HUES6 (cell line): ENCODE measurements at regions not wholly inside any gene's neighbourhood (a gene's known extent, or its start where the extent isn't known, plus 50 kb on each side); places are given as distances from the start of the nearest gene placed in this dataset.

ENCODE experiments used
- H3K27ac ChIP-seq: 2 replicates; pipeline ENCODE4 v1.7.0; 2013; ENCODE audit warnings: low read depth, mild to moderate bottlenecking, low read length, inconsistent platforms
- H3K27me3 ChIP-seq: 2 replicates; pipeline ENCODE4 v1.6.1; 2013; ENCODE audit warnings: low read length; ENCODE audit not compliant: control insufficient read depth, insufficient read depth
- H3K36me3 ChIP-seq: 2 replicates; pipeline ENCODE4 v1.6.1; 2013; ENCODE audit warnings: low read length; ENCODE audit not compliant: control insufficient read depth, insufficient read depth
- H3K4me1 ChIP-seq: 2 replicates; pipeline ENCODE4 v1.6.1; 2013; ENCODE audit warnings: low read length; ENCODE audit not compliant: control insufficient read depth, insufficient read depth
- H3K4me3 ChIP-seq: 2 replicates; pipeline ENCODE4 v1.5.1; 2013; ENCODE audit warnings: low read depth, low read length
- H3K9ac ChIP-seq: one replicate; pipeline ENCODE4 v1.6.1; 2013; ENCODE audit warnings: mild to moderate bottlenecking, low read length
- H3K9me3 ChIP-seq: 2 replicates; pipeline ENCODE4 v1.6.1; 2013; ENCODE audit warnings: low read depth, low read length; ENCODE audit not compliant: control insufficient read depth, insufficient read depth

DNA sequence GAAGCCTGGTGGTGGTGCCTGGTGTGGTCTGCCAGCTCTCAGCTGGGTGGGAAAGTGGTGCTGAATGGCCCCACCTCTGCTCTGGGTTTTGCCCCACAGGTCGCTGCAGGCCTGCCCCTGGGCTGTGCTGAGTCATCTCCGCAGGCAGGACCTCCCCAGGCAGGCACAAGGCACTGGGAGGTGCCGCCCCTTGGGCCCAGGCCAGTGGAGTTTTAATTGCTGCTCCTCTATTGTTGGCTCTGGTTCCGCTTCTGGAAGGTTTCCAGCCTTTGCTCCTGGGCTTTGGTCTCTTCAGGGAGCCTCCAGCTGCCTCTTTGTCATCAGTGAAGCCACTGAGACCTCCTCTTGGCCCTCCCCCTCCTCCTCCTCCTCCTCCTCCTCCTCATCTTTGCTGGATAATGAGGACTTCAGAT is 180.3 kb upstream of the GRB10 start:
- no peaks in the 10 kb centered on the region for H3K36me3 ChIP-seq
- peaks cover 7% of the 10 kb centered on the region; the same call in 1 of the 2 replicates for H3K27me3 ChIP-seq
- H3K4me3 ChIP-seq, result no peak overlapping the region
- H3K9ac ChIP-seq, result no peak overlapping the region
- peaks cover 15% of the 10 kb centered on the region for H3K9me3 ChIP-seq
- H3K27ac ChIP-seq, result no peak overlapping the region
- peaks cover 12% of the 10 kb centered on the region for H3K4me1 ChIP-seq

DNA sequence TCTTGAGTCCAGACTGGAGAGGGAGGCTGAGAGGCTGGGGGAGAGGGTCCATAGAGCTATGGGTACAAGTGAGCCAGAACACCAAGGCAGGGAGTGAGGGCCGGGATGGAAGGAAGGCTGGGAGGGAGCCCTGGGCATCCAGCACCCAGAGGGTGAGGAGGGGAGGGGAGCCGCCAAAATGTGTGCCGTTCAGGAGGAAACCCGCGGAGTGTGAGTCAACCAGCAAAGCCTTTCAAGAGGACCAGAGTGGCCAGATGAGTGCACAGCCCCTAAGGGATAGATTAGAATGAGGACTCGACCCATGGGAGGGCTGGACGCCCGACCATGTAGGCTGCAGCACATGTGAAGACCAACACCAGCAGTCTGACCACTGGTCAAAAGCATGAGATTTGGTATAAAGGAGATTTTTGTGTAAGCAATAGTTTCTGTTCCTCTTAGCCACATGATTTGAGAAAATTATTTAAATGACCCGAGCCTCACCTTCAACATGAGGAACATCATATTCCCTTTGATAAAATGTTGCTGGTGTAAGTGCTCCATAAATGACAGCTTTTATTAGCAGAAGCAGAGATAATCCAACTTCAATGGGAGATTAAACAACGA is 179.7 kb upstream of the GRB10 start:
- Histone ChIP-seq H3K27me3 (peaks cover 7% of the 10 kb centered on the region; the same call in 1 of the 2 replicates), H3K27ac (0 out of 2 replicates have a peak overlapping the region, but pooled peaks have one; percentile 19), H3K9me3 (peaks cover 12% of the 10 kb centered on the region), H3K9ac (no peak overlapping the region), H3K36me3 (no peaks in the 10 kb centered on the region), H3K4me3 (no peak overlapping the region), H3K4me1 (peaks cover 12% of the 10 kb centered on the region)

DNA sequence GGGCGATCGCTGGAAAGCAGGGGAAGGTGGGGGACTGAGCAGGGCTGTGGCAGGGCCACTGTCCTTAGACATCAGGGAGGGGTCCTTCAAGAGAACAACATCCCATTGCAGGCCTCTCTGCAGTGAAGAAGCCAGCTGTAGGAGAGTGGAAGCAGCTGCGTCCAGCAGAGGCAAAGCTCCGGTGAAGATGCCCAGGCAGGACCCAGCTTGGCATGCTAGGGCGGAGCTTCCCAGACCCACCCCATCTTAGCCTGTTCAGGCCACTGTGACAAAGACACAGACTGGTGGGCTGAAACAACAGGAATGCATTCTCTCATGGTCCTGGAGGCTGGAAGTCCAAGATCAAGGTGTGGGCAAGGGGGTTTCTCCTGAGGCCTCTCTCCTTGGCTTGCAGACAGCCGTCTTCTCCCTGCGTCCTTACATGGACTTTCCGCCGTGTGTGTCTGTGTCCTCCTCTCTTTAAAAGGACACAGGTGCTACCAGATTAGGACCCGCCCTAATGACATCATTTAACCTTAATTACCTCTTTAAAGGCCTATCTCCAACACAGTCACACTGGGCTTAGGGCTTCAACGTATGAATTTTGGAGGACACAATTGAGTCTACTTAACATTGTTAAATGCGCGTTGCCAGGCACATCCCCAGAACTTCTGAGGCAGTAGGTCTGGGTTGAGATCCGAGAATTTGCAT is 178.1 kb upstream of the GRB10 start:
- no peak overlapping the region for H3K9ac ChIP-seq
- H3K27ac ChIP-seq, result no peak overlapping the region
- H3K4me1 ChIP-seq, result peaks cover 18% of the 10 kb centered on the region
- no peaks in the 10 kb centered on the region for H3K36me3 ChIP-seq
- peaks cover 20% of the 10 kb centered on the region for H3K27me3 ChIP-seq
- no peak overlapping the region for H3K4me3 ChIP-seq
- 0 out of 2 replicates have a peak, but pooled peaks cover 12% of the 10 kb centered on the region for H3K9me3 ChIP-seq

- no peak overlapping the region for H3K27ac ChIP-seq
- H3K4me1 ChIP-seq, result peaks cover 18% of the 10 kb centered on the region
- no peak overlapping the region for H3K9ac ChIP-seq
- no peak overlapping the region for H3K4me3 ChIP-seq
- 0 out of 2 replicates have a peak, but pooled peaks cover 9% of the 10 kb centered on the region for H3K9me3 ChIP-seq
- H3K27me3 ChIP-seq, result peaks cover 25% of the 10 kb centered on the region
- H3K36me3 ChIP-seq, result no peaks in the 10 kb centered on the region
These were observed 177.3 kb upstream of the GRB10 start for GRCh38 chr7:50959991-50960390.

- peaks cover 29% of the 10 kb centered on the region for H3K27me3 ChIP-seq
- peaks cover 18% of the 10 kb centered on the region for H3K4me1 ChIP-seq
- H3K36me3 ChIP-seq, result no peaks in the 10 kb centered on the region
- no peak overlapping the region for H3K4me3 ChIP-seq
- 0 out of 2 replicates have a peak, but pooled peaks cover 9% of the 10 kb centered on the region for H3K9me3 ChIP-seq
- no peak overlapping the region for H3K9ac ChIP-seq
- H3K27ac ChIP-seq, result no peak overlapping the region
These were observed 176.9 kb upstream of the GRB10 start for GRCh38 chr7:50959560-50959959.

DNA sequence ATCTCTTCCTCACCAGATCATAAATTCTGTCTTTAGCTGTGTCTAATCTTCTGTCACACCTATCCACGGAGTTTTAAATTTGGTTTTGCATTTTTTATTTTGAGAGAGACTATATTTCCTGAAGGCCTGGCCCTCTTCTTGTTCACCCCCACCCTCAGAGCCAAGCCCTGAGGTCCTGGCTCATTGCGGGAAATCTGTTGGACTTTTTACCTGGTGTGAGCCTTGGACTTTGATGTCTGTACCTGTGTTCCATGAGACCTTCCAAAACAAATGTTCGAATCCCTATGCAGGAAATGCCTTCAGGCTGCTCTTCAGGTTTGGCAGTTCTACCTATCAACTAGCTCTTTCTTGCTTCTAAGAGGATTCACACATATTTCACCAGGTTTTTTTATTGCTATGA is 175.2 kb upstream of the GRB10 start:
- Histone ChIP-seq H3K9ac (no peak overlapping the region), H3K27me3 (peaks cover 29% of the 10 kb centered on the region), H3K4me3 (no peak overlapping the region), H3K36me3 (no peaks in the 10 kb centered on the region), H3K4me1 (peaks cover 12% of the 10 kb centered on the region), H3K27ac (no peak overlapping the region), H3K9me3 (0 out of 2 replicates have a peak, but pooled peaks cover 7% of the 10 kb centered on the region)

DNA sequence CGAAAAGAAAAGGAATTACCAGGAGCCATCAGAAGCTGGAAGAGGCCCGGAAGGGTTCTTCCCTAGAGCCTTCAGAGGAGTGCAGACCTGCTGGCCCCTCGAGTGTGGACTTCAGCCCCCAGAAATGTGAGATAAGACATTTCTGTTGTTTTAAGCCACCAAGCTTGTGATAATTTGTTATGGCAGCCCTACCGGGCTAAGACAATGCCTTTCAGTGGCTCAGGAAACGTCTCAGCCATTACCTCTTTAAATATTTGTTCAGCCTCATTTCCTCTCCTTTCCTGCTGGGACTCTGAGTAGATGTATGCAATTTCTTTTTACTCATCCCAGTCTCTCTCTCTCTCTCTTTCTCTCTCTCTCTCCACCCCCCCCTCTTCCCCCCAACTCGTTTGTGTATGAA is 174.7 kb upstream of the GRB10 start:
- H3K27me3 ChIP-seq, result peaks cover 29% of the 10 kb centered on the region

DNA sequence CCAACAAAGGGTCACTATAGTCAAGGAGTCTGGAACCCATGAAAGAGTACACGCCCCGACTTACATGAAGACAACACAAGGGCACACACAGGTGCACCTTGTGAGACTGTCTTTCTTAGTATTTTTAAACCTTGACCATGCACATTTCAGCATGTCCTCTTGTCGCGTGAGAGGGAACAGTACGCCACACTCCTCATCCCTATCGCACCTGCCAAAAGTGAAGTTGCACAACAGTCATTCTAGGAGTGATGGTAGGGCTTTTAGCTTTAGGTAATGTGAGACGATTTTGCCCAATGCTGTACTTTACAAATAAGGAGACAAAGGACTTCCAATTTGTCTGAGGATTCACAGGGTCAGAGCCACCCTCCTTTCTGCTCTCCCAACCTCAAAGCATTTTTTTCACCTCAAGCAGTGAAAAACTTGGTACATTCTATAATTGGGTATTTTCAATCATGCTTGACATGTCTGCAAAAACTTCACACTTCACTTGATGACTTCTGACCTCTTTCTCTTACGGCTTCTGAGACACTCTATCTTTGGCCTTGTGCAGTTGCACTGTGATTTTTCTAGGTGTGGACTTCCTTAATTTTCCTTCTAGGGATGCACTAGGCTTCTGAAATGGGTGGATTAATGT is 173.9 kb upstream of the GRB10 start:
- H3K4me3 ChIP-seq, result no peak overlapping the region

More for the DNA sequence above, 174.7 kb upstream of the GRB10 start:
- Histone ChIP-seq H3K9ac (no peak overlapping the region), H3K27ac (no peak overlapping the region), H3K36me3 (no peaks in the 10 kb centered on the region), H3K4me3 (no peak overlapping the region), H3K9me3 (0 out of 2 replicates have a peak, but pooled peaks cover 7% of the 10 kb centered on the region), H3K4me1 (peaks cover 8% of the 10 kb centered on the region)

DNA sequence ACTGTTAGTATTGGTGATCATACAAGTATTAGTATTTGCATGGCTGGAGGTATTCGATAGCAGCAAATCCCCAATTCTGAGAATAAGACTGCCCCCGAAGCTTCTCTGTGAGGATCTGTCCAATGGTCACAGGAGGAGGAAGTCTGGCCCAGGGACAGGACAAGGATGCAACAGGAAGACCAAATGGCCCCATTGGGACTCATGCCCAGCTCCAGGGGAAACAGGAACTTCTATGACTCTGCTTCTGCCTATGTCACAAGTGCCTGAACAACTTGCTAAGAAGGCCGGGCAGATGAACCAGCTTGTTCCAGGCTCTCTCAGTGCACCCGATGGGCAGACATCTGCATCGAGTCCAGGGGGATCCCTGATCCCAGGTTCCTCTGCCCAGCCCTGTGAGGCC is 172.0 kb upstream of the GRB10 start:
- H3K9me3 ChIP-seq, result peaks cover 7% of the 10 kb centered on the region; the same call in 1 of the 2 replicates

More for the DNA sequence above, 173.9 kb upstream of the GRB10 start:
- 0 out of 2 replicates have a peak, but pooled peaks cover 7% of the 10 kb centered on the region for H3K9me3 ChIP-seq
- peaks cover 6% of the 10 kb centered on the region for H3K4me1 ChIP-seq
- no peak overlapping the region for H3K9ac ChIP-seq
- H3K27ac ChIP-seq, result no peak overlapping the region
- H3K27me3 ChIP-seq, result peaks cover 29% of the 10 kb centered on the region
- H3K36me3 ChIP-seq, result no peaks in the 10 kb centered on the region

DNA sequence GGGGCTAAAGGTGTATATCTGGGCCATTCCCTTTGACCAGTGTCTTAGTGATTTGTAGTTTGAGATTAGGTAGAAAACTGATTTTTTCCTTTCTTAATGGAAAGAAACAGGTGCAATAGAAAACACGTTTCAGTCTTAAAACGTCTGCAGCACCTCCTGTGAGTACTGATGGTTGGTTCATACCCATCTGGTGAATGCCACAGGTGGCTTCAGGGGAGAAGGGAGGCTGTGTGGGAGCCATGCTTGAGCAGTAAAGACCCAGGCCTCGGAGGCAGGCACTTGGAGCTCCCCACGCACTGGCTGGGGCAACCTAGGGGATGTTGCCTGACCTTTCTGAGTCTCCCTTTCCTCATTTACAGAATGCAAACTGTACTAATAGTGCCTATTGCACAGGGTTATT is 171.5 kb upstream of the GRB10 start:
- Histone ChIP-seq H3K27me3 (peaks cover 29% of the 10 kb centered on the region), H3K4me3 (no peak overlapping the region), H3K36me3 (no peaks in the 10 kb centered on the region), H3K9me3 (peaks cover 7% of the 10 kb centered on the region; the same call in 1 of the 2 replicates), H3K9ac (no peak overlapping the region), H3K4me1 (peaks cover 6% of the 10 kb centered on the region), H3K27ac (no peak overlapping the region)

More for the DNA sequence above, 172.0 kb upstream of the GRB10 start:
- Histone ChIP-seq H3K27me3 (peaks cover 29% of the 10 kb centered on the region), H3K36me3 (no peaks in the 10 kb centered on the region), H3K4me1 (peaks cover 6% of the 10 kb centered on the region), H3K4me3 (no peak overlapping the region), H3K27ac (no peak overlapping the region), H3K9ac (no peak overlapping the region)

GRCh38 chr7:50953820-50954219 is 171.1 kb upstream of the GRB10 start:
- Histone ChIP-seq H3K27ac (no peak overlapping the region), H3K27me3 (peaks cover 26% of the 10 kb centered on the region), H3K9me3 (peaks cover 7% of the 10 kb centered on the region; the same call in 1 of the 2 replicates), H3K36me3 (no peaks in the 10 kb centered on the region), H3K4me3 (no peak overlapping the region), H3K4me1 (peaks cover 6% of the 10 kb centered on the region), H3K9ac (no peak overlapping the region)
